IgD-negative memory B cell (primary cell): ENCODE measurements at regions not wholly inside any gene's neighbourhood (a gene's known extent, or its start where the extent isn't known, plus 50 kb on each side); places are given as distances from the start of the nearest gene placed in this dataset.
"Not testable (repeated sequence)": the region's sequence is repeated elsewhere in the genome, so short reads cannot be mapped to it uniquely, and the experiment has no call there.

ENCODE experiments used
- H3K27ac Mint-ChIP-seq, 3 donors: one replicate each; pipeline ENCODE4 v1.8.0; 2020 to 2022; ENCODE audit warnings: mild to moderate bottlenecking in 3 of 3, mixed read lengths in 3 of 3, moderate library complexity in 1 of 3
- H3K27me3 Mint-ChIP-seq: one replicate; pipeline ENCODE4 v1.8.0; 2021; ENCODE audit warnings: mixed read lengths
- H3K36me3 Mint-ChIP-seq: one replicate; pipeline ENCODE4 v1.8.0; 2020; ENCODE audit warnings: mild to moderate bottlenecking, mixed read lengths
- H3K4me1 Mint-ChIP-seq, 3 donors: one replicate each; pipeline ENCODE4 v1.8.0; 2020 to 2022; ENCODE audit warnings: mixed read lengths in 3 of 3, mild to moderate bottlenecking in 1 of 3
- H3K4me3 Mint-ChIP-seq, 4 donors: one replicate each; pipeline ENCODE4 v1.8.0; 2020 to 2022; ENCODE audit warnings: mild to moderate bottlenecking in 4 of 4, mixed read lengths in 4 of 4, moderate library complexity in 3 of 4
- H3K9me3 Mint-ChIP-seq, 3 donors: one replicate each; pipeline ENCODE4 v1.8.0; 2020 to 2021; ENCODE audit warnings: mixed read lengths in 3 of 3, mild to moderate bottlenecking in 1 of 3

DNA sequence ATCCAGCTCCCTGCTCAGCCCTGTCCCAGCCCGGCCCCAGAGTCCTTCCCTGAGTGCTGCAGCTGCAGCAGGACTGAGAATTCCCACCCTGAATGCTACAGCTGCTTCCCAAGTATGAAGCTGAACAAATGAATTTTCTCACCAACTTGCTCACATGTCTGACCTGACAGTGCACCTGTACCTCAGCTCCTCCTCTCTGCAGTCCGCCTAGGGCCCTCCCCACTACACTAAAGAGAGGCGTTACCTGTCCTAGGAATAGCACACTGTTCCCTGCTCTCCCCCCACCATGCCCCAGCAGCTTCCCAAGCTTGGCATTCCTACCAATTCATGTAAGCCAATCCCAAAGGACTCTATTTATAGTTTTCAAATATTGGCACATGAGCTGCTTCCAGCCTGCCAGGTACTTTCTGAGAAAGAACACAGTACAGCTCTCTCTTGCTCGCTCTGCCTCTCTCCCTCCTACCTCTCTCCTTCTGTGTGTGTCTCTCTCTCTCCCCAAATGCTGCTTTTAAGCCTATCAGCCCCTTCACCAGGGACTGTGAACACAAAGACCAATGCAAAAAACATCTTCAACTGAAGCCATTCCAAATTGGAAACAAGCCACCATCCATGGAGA lies 400.1 kb downstream of the TNS3 start:
- H3K36me3 Mint-ChIP-seq, result no peaks in the 10 kb centered on the region
- H3K27ac Mint-ChIP-seq, result no peak overlapping the region

DNA sequence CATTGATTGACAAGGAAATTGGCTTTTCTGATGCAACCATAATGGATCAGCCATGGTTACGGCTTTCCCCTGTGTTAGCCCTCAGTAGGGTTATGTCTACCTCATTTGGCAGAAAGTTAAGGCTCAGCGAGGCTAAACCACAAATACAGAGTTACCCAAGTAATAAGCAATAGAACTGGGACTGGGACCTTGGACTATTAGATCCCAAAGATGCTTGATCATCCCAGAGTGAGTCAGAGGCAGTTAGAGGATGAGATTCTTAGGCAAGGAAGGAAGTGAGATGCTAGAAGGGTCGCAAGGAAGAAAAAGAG lies 401.4 kb downstream of the TNS3 start:
- Mint-ChIP-seq H3K27ac (no peak overlapping the region), H3K4me1 (peaks cover 0 to 5% (median 4%) of the 10 kb centered on the region in 3 donors), H3K4me3 (no peak overlapping the region), H3K27me3 (peaks cover 6% of the 10 kb centered on the region), H3K9me3 (peaks cover 0 to 11% (median 2%) of the 10 kb centered on the region in 3 donors), H3K36me3 (peaks cover 2% of the 10 kb centered on the region)

More for the DNA sequence above, 400.1 kb downstream of the TNS3 start:
- peaks cover 6% of the 10 kb centered on the region for H3K27me3 Mint-ChIP-seq
- H3K4me3 Mint-ChIP-seq, result no peak overlapping the region
- no peaks in the 10 kb centered on the region for H3K9me3 Mint-ChIP-seq
- H3K4me1 Mint-ChIP-seq, result peaks cover 8 to 15% (median 15%) of the 10 kb centered on the region in 3 donors

DNA sequence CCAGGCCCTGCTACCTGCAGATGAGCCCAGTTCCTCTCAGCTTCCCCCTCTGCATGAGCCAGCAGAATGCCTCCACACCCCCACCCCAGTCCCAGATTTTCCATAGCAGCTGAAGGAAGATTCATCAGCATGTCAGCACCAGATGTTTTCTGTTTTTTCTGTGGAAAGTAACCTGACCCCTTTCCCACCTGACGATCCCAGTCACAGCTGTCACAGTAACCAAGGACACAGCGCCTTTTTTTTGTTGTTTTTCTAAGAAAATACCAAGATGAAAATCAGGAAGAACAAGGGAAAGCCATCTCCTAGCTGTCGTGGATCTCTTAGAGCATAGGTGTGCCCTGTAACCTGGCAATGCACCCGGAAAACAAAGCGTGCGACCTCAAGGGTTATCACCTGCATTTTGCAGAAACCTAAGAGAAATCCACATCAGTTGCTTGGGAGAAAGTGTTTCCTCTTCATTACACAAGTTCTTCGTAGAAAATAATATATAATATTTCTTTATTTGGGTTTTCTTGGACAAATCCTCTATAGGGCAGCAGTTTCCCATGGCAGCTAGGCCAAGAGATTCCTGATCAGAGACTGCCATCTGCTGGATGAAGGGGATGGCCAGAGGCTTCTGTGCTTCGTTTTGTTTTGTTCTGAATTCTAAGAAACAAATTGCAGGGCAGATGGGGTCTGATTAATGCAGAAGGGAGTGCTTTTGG lies 401.9 kb downstream of the TNS3 start:
- Mint-ChIP-seq H3K4me3 (no peak overlapping the region), H3K9me3 (peaks cover 0 to 11% (median 2%) of the 10 kb centered on the region in 3 donors), H3K4me1 (peaks cover 0 to 5% (median 4%) of the 10 kb centered on the region in 3 donors)

DNA sequence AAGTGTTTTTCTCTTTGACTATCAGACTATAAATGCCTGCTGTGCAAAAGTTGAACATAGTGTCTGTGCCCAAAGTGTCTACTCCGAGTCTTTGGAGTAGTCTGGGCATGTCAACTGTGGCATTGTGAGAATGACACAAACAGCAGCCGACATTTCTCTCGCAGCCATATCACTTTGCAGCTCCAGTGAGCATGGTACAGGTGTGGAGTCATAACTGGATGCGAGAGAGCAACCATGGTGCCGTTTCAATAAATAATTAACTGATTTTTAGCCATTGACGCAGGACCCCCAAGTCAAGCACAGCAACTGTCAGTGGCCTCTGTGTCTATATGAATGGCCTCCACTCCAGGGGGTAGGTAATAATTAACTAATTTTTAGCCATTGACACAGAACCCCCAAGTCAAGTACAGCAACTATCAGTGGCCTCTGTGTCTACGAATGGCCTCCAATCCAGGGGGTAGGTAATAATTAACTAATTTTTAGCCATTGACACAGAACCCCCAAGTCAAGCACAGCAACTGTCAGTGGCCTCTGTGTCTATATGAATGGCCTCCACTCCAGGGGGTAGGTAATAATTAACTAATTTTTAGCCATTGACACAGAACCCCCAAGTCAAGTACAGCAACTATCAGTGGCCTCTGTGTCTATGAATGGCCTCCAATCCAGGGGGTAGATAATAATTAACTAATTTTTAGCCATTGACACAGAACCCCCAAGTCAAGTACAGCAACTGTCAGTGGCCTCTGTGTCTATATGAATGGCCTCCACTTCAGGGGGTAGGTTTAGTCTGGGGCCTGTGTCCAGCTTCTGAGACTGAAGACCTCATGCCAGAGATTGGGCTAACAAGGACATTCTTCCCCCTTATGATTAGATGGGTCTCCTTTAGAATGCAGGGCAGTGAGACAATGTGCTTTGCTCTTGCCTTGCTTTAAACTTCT lies 409.0 kb downstream of the TNS3 start:
- not testable (repeated sequence) for H3K36me3 Mint-ChIP-seq, H3K4me3 Mint-ChIP-seq, H3K4me1 Mint-ChIP-seq, H3K27ac Mint-ChIP-seq, H3K27me3 Mint-ChIP-seq
- peaks cover 0 to 11% (median 2%) of the 10 kb centered on the region in 3 donors for H3K9me3 Mint-ChIP-seq

More for the DNA sequence above, 401.9 kb downstream of the TNS3 start:
- Mint-ChIP-seq H3K36me3 (peaks cover 2% of the 10 kb centered on the region), H3K27me3 (peaks cover 6% of the 10 kb centered on the region), H3K27ac (no peak overlapping the region)

DNA sequence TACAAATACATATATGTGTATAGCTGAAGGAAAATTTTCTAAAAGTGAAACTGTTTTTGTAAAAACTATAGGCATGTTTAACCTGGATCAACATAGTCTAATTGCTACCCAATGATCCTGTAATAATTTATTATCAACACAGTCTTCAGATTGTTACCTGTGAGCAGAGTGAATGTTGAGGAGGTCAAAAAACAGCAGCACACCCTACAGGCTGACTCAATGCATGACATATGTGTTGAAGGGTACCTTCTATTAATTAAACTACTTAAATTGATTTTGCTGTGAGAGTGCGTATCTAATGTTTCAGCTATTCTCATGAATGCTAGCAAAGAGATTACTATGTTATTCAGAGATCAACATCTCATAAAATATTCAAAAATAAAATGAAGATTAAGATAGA lies 411.4 kb downstream of the TNS3 start:
- H3K9me3 Mint-ChIP-seq, result peaks cover 0 to under 1% (median 0%) of the 10 kb centered on the region in 3 donors
- peaks cover 5% of the 10 kb centered on the region for H3K27me3 Mint-ChIP-seq
- peaks cover 4 to 9% (median 4%) of the 10 kb centered on the region in 3 donors for H3K4me1 Mint-ChIP-seq
- no peak overlapping the region for H3K4me3 Mint-ChIP-seq
- no peak overlapping the region for H3K27ac Mint-ChIP-seq
- H3K36me3 Mint-ChIP-seq, result no peaks in the 10 kb centered on the region

DNA sequence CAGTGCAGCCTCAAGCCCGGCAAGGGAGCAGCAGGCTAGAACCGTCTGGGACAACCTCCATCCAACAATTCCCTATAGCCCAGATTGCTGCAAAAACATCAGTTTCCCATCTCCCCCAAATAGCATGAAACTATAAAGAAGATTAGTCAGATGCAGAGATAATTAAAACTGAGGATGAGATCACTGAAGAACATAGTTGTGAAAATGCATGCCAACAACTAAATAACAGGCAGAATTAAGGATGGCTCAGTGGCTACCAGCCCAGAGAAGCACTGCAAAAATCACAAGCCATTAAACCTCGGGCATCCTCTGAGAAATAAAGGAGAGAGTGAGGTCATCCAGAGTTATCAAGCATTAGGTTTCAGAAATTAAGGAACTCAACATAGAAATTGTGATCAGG lies 427.1 kb downstream of the TNS3 start:
- no peaks in the 10 kb centered on the region for H3K27me3 Mint-ChIP-seq
- no peak overlapping the region for H3K27ac Mint-ChIP-seq
- peaks cover 7 to 12% (median 8%) of the 10 kb centered on the region in 3 donors for H3K4me1 Mint-ChIP-seq
- peaks cover 0 to 4% (median 0%) of the 10 kb centered on the region in 3 donors for H3K9me3 Mint-ChIP-seq
- H3K4me3 Mint-ChIP-seq, result no peak overlapping the region
- H3K36me3 Mint-ChIP-seq, result no peaks in the 10 kb centered on the region

DNA sequence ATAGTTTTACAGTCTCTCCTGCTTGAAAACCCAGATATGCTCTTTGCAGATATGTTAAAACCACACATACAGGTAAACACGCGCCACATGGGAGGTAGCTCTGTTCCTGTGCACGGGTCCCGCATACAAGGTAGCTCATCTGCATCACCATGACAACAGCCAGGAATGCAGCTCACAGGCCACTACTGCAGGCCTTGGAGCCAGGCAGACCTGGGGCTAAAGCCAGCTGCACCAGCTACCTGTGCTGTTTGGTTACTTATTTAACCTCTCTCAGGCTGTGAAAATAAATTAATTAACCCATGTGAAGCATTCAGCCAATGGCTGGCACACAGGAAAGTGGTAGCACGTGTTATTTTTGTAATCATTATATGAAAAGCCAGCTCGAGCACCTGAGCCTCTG lies 428.3 kb downstream of the TNS3 start:
- Mint-ChIP-seq H3K4me1 (peaks cover 15 to 20% (median 19%) of the 10 kb centered on the region in 3 donors), H3K27me3 (no peaks in the 10 kb centered on the region), H3K36me3 (no peaks in the 10 kb centered on the region), H3K27ac (no peak overlapping the region), H3K9me3 (peaks cover 0 to 4% (median 0%) of the 10 kb centered on the region in 3 donors), H3K4me3 (no peak overlapping the region)

DNA sequence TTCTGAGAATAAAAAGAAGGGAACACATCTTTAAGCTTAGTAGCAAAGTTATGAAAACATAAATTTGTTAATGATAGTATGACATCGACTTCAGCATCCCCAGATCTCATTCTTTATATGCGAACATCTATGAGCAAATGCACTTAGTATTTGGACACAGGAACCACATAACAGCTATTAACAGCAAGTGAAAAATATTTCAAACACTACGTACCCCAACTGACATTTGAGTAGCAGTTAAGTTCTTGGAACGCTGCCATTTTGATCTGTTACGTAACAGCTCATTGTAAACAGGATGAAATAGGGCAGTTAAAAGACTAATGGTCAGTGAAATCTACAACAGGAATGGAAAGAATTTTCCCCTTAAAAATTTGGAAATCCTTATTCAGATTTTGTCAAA lies 428.9 kb downstream of the TNS3 start:
- no peaks in the 10 kb centered on the region for H3K27me3 Mint-ChIP-seq
- H3K4me3 Mint-ChIP-seq, result no peak overlapping the region
- peaks cover 0 to 4% (median 0%) of the 10 kb centered on the region in 3 donors for H3K9me3 Mint-ChIP-seq
- peaks cover 15 to 21% (median 21%) of the 10 kb centered on the region in 3 donors for H3K4me1 Mint-ChIP-seq
- no peak overlapping the region for H3K27ac Mint-ChIP-seq
- H3K36me3 Mint-ChIP-seq, result no peaks in the 10 kb centered on the region

DNA sequence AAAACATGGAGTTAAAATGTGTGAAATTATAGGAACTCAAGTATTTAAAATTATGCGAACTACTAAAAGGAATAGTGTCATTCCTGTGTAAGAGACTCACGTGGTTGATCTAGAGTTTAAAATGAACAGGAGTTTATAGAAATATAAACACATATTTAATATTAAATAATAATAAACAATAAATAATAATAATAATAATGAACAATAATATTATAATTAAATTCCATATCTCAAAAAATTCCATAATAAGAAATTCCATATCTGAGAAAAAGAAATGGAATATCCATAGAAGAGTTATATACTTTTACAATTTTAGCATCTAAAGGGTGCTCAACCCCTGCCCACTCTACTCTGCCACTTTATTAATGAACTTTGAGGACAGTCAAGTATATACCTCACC lies 429.6 kb downstream of the TNS3 start:
- no peaks in the 10 kb centered on the region for H3K27me3 Mint-ChIP-seq
- H3K27ac Mint-ChIP-seq, result no peak overlapping the region
- no peaks in the 10 kb centered on the region for H3K36me3 Mint-ChIP-seq
- peaks cover 0 to 4% (median 0%) of the 10 kb centered on the region in 3 donors for H3K9me3 Mint-ChIP-seq
- H3K4me3 Mint-ChIP-seq, result no peak overlapping the region
- peaks cover 15 to 21% (median 21%) of the 10 kb centered on the region in 3 donors for H3K4me1 Mint-ChIP-seq

DNA sequence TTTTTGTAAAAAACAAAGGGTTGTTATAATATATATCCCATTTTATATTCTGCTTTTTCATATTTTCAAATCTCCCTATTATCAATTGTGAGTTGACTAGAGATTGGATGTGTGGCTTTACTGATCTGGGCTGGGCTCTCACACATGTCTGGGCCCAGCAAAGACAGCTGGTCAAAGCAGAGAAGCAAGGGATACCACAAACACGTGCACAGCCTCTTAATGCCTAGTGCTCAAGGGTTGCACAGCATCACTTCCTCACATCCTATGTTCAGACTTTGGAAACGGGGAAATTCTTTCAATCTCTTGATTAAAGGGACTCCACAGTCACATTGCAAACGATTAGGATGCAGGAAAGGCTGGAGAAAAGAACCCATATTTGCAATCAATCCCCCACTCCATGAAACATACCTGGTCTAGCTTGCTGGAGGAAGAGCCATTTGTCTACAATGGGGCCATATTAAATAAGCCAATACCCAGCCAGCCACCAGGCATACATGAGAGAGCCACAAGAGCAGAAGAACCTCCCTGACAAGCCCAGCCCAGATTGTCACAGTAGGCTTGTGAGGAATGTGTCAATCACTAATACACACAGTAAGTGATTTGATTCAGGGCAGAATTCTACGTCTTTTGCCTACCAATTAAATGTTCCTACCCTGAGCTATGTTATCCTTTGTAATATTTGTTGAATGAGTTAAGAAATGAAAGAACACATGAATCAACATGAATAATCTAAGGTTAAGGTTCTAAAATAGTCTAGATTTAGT lies 431.2 kb downstream of the TNS3 start:
- Mint-ChIP-seq H3K4me1 (peaks cover 15 to 23% (median 21%) of the 10 kb centered on the region in 3 donors), H3K4me3 (peak overlapping the region in 1 of 4 donors; percentile 26), H3K27ac (no peak overlapping the region), H3K27me3 (no peaks in the 10 kb centered on the region), H3K36me3 (peaks cover 2% of the 10 kb centered on the region), H3K9me3 (peaks cover 0 to 9% (median 3%) of the 10 kb centered on the region in 3 donors)

DNA sequence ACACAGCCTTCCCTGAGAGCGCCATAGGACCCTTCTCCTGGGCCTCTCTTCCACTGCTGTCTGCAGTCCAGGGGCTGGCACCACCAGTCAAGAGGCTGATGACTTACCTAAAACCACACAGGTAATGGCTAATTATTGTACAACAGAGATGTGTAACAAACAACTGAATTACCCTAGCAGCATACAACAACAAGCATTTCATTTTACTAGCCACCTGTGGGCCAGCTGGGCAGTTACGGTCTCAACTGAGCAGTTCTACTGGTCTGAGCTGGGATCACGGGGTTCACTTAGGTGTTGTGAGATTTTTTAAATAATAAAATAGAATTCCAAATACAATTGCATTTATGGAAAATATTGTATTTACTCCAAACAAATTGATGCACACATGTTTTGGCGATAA lies 431.9 kb downstream of the TNS3 start:
- Mint-ChIP-seq H3K4me1 (peaks cover 15 to 23% (median 21%) of the 10 kb centered on the region in 3 donors), H3K36me3 (peaks cover 2% of the 10 kb centered on the region), H3K27ac (peak overlapping the region; percentile 23 to 78 (median 52)), H3K27me3 (no peaks in the 10 kb centered on the region), H3K9me3 (peaks cover 0 to 9% (median 3%) of the 10 kb centered on the region in 3 donors), H3K4me3 (peak overlapping the region in 3 of 4 donors; percentile 22 to 95 (median 73))

DNA sequence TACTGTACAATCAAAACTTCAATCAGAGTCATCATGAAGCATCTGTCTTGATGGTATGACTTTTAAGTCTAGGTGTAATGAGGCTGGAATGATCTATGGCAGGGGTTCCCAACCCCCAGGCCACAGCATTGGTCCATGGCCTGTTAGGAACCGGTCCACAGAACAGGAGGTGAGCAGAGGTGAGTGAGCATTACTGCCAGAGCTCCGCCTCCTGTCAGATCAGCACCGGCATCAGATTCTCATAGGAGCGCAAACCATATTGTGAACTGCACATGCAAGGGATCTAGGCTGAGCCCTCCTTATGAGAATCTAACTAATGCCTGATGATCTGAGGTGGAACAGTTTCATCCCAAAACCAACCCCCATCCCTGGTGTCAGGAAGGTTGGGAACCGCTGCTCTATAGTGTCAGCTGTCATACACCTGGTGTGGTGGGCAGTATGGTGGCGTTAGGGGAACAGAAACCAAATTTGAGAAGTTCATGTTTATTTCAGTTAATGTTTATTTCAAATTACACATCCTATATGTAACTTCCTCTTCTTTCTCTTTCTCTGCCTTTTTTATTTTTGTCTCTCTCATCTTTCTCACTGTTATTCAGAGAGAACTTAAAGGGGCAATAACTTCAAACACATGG lies 432.6 kb downstream of the TNS3 start:
- peaks cover 0 to 9% (median 3%) of the 10 kb centered on the region in 3 donors for H3K9me3 Mint-ChIP-seq
- peaks cover 2% of the 10 kb centered on the region for H3K36me3 Mint-ChIP-seq
- peak overlapping the region in 3 of 4 donors; percentile 27 to 95 (median 73) for H3K4me3 Mint-ChIP-seq
- H3K27me3 Mint-ChIP-seq, result no peaks in the 10 kb centered on the region
- peaks cover 15 to 23% (median 20%) of the 10 kb centered on the region in 3 donors for H3K4me1 Mint-ChIP-seq
- H3K27ac Mint-ChIP-seq, result peak overlapping the region; percentile 23 to 78 (median 52)

DNA sequence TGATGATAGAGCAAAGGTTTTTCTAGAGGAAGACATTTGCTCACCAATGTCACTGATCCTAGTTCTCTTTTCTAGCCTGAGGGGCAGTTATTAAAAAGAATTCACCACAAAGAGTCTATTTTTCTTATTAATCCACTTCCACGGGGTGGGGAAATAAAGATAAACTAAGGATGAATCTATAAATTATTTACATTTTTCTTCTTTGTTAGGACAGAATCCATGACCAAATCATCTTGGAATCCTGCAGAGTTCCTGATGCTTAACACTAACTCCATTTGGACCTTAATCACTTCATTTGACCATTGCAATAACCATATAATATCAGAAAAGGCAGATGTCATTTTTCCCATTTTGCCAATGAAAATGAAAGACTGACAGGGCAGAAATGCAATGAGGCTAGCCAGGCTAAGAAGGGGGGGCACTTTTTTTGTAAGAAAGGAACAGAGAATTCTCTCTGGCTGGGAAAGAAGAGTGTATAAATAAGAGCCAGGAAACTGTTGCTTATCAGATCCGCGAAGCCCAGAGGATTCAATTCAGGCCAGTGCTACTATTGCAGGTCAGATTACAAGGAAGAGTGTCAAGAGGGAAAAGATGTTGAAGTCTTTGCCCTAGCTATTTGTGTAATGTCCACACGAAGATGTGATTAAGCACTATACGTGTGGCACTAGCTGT lies 433.2 kb downstream of the TNS3 start:
- no peaks in the 10 kb centered on the region for H3K27me3 Mint-ChIP-seq
- H3K9me3 Mint-ChIP-seq, result peaks cover 0 to 9% (median 3%) of the 10 kb centered on the region in 3 donors
- peaks cover 11 to 23% (median 16%) of the 10 kb centered on the region in 3 donors for H3K4me1 Mint-ChIP-seq
- peak overlapping the region in 1 of 3 donors; percentile 78 for H3K27ac Mint-ChIP-seq
- peaks cover 2% of the 10 kb centered on the region for H3K36me3 Mint-ChIP-seq
- H3K4me3 Mint-ChIP-seq, result peak overlapping the region in 2 of 4 donors; percentile 17 to 65
